Tibial nerve (tissue), 4 donors: ENCODE measurements at regions not wholly inside any gene's neighbourhood (a gene's known extent, or its start where the extent isn't known, plus 50 kb on each side); places are given as distances from the start of the nearest gene placed in this dataset.

ENCODE experiments used
- DNase-seq, 2 donors: peaks; one replicate each; pipeline ENCODE4 v3.0.0-alpha.2; 2019; ENCODE audit warnings: low spot score in 2 of 2
- H3K27ac ChIP-seq, 4 donors: fragments of 200-600 bp; sonication (generic) in 3 of 4; one replicate each; pipeline ENCODE4 v1.5.1; 2017 to 2019; ENCODE audit warnings: mild to moderate bottlenecking in 1 of 4
- H3K27me3 ChIP-seq, 2 donors: fragments of 200-600 bp; sonication (generic) in 1 of 2; one replicate each; pipeline versions ENCODE4 v1.5.1 to v1.6.0; 2017 to 2019
- H3K36me3 ChIP-seq, 3 donors: fragments of 200-600 bp; sonication (generic); one replicate each; pipeline ENCODE4 v1.5.1; 2018 to 2019
- H3K4me1 ChIP-seq, 4 donors: fragments of 200-600 bp; sonication (generic) in 3 of 4; one replicate each; pipeline ENCODE4 v1.5.1; 2017 to 2019
- H3K4me3 ChIP-seq, 4 donors: fragments of 200-600 bp; sonication (generic) in 3 of 4; one replicate each; pipeline ENCODE4 v1.5.1; 2017 to 2019; ENCODE audit warnings: mild to moderate bottlenecking in 1 of 4, moderate library complexity in 1 of 4
- H3K9me3 ChIP-seq, 4 donors: fragments of 200-600 bp; sonication (generic) in 3 of 4; one replicate each; pipeline ENCODE4 v1.5.1; 2017 to 2019
- EP300 ChIP-seq, 2 donors: sonication (generic); formaldehyde crosslinking; IDR thresholded peaks; one replicate each; pipeline ENCODE4 v1.6.1; 2017; ENCODE audit warnings: antibody characterized with exemption in 2 of 2, mild to moderate bottlenecking in 1 of 2
- POLR2A ChIP-seq, 2 donors: fragments of 450-650 bp; IDR thresholded peaks; one replicate each; pipeline ENCODE4 v1.6.1; 2017; ENCODE audit warnings: antibody characterized with exemption in 2 of 2, mild to moderate bottlenecking in 2 of 2, moderate library complexity in 2 of 2
- WGBS, 2 donors: methylation state at CpG; one replicate each; pipeline ENCODE4 v1.1.5; 2018; 5-methylcytosine and 5-hydroxymethylcytosine counted together
- TF ChIP-seq, protein P1 (sequence below), 5 experiments: fragments of 200-600 bp in 3 of 5; fragments of 450-650 bp in 2 of 5; sonication (generic) in 3 of 5; IDR thresholded peaks; one replicate each; pipeline ENCODE4 v1.5.1; 2016 to 2019; ENCODE audit warnings: antibody characterized with exemption in 5 of 5, mild to moderate bottlenecking in 3 of 5, moderate library complexity in 2 of 5

GRCh38 chr13:99752373-99752772, 219.2 kb downstream of the ZIC5 start:
- Histone ChIP-seq H3K9me3 (no peaks in the 10 kb centered on the region), H3K27ac (no peak overlapping the region), H3K27me3 (no peaks in the 10 kb centered on the region), H3K36me3 (no peaks in the 10 kb centered on the region), H3K4me1 (no peaks in the 10 kb centered on the region), H3K4me3 (no peak overlapping the region)
- no peak for DNase-seq
- WGBS, 2 donors, result 76 to 78% methylated on average over 2 of the region's 2 CpGs
- TF ChIP-seq POLR2A (IDR thresholded peaks at IDR 0.05), result no peak
- TF ChIP-seq, protein P1, sequence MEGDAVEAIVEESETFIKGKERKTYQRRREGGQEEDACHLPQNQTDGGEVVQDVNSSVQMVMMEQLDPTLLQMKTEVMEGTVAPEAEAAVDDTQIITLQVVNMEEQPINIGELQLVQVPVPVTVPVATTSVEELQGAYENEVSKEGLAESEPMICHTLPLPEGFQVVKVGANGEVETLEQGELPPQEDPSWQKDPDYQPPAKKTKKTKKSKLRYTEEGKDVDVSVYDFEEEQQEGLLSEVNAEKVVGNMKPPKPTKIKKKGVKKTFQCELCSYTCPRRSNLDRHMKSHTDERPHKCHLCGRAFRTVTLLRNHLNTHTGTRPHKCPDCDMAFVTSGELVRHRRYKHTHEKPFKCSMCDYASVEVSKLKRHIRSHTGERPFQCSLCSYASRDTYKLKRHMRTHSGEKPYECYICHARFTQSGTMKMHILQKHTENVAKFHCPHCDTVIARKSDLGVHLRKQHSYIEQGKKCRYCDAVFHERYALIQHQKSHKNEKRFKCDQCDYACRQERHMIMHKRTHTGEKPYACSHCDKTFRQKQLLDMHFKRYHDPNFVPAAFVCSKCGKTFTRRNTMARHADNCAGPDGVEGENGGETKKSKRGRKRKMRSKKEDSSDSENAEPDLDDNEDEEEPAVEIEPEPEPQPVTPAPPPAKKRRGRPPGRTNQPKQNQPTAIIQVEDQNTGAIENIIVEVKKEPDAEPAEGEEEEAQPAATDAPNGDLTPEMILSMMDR (IDR thresholded peaks at IDR 0.05), result no peak
- TF ChIP-seq EP300 (IDR thresholded peaks at IDR 0.05), result no peak

- H3K36me3 ChIP-seq, result no peaks in the 10 kb centered on the region
- H3K4me3 ChIP-seq, result no peak overlapping the region
- H3K27ac ChIP-seq, result no peak overlapping the region
- no peak for DNase-seq
- no peaks in the 10 kb centered on the region for H3K4me1 ChIP-seq
- WGBS, 2 donors, result 77 to 88% methylated on average over 10 of the region's 10 CpGs
- TF ChIP-seq EP300 (IDR thresholded peaks at IDR 0.05), result no peak
- no peaks in the 10 kb centered on the region for H3K9me3 ChIP-seq
- no peaks in the 10 kb centered on the region for H3K27me3 ChIP-seq
Measured at GRCh38 chr13:99751517-99752199, 219.9 kb downstream of the ZIC5 start.

DNA sequence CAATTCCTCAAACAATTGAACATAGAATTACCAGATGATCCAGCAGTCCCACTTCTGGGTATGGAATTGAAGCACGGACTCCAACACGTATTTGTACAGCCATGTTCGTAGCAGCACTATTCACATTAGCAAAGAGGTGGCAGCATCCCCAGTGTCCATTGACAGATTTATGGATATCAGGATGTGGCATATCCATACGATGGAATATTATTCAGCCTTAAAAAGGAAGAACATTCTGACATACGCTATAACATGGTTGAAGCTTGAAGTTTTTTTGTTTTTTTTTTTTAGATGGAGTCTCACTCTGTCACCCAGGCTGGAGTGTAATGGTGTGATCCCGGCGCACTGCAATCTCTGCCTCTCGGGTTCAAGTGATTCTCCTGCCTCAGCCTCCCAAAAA, 220.6 kb downstream of the ZIC5 start:
- Histone ChIP-seq H3K27ac (no peak overlapping the region), H3K4me3 (no peak overlapping the region), H3K4me1 (no peaks in the 10 kb centered on the region), H3K9me3 (no peaks in the 10 kb centered on the region), H3K36me3 (no peaks in the 10 kb centered on the region), H3K27me3 (no peaks in the 10 kb centered on the region)
- 97 to 98% methylated on average over 8 of the region's 8 CpGs for WGBS, 2 donors
- TF ChIP-seq POLR2A (IDR thresholded peaks at IDR 0.05) (no peak), EP300 (IDR thresholded peaks at IDR 0.05) (no peak)
- TF ChIP-seq, protein P1 (IDR thresholded peaks at IDR 0.05), result no peak
- no peak for DNase-seq

DNA sequence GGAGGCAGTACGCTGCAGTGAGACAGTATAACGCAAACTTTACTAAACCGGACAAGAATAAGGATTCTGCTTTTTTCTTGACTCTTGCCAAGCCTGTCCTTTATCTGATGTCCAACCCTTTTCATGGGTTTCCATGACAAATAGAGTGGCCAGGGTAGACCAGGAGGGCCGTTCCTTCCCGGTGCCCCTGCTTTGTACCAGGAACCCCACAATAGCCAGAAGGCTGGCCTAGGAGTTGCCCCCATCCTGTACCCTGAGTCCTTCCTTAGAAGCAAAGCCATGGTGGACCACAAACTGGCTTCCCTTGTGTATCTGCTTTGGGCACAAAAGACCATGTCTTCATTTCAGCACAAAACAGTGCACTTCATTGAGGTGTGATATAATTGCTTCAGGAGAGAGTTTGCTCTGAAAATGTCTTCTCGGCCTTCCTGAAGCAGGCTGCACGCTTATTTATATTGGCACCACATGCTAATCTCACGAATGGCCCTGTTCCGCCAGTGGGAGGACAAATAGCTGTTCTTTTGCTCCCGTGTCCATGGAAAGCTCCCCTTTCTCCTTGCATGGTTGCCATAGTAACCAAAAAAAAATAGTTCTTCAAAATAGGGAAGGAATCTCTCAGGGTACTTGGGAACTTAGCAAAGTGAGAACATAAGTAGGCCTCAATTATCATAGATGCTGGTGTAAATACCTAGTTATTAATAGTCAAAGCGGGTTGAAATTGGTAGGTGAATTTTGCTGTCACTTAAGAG, 222.1 kb downstream of the ZIC5 start:
- 77 to 81% methylated on average over 11 of the region's 11 CpGs for WGBS, 2 donors

GRCh38 chr13:99747403-99747710, 224.2 kb downstream of the ZIC5 start:
- Histone ChIP-seq H3K36me3 (no peaks in the 10 kb centered on the region), H3K27ac (no peak overlapping the region), H3K4me3 (no peak overlapping the region), H3K27me3 (no peaks in the 10 kb centered on the region), H3K4me1 (peaks cover 0 to 9% (median 0%) of the 10 kb centered on the region in 4 donors), H3K9me3 (no peaks in the 10 kb centered on the region)
- no peak for DNase-seq
- WGBS, 2 donors, result 32 to 46% methylated on average over 7 of the region's 7 CpGs
- TF ChIP-seq, protein P1 (IDR thresholded peaks at IDR 0.05), result no peak

More for the DNA sequence above, 222.1 kb downstream of the ZIC5 start:
- H3K36me3 ChIP-seq, result no peaks in the 10 kb centered on the region
- no peaks in the 10 kb centered on the region for H3K4me1 ChIP-seq
- no peaks in the 10 kb centered on the region for H3K9me3 ChIP-seq
- H3K27ac ChIP-seq, result no peak overlapping the region
- H3K4me3 ChIP-seq, result no peak overlapping the region
- TF ChIP-seq POLR2A (IDR thresholded peaks at IDR 0.05), result no peak
- no peak for TF ChIP-seq EP300 (IDR thresholded peaks at IDR 0.05)
- TF ChIP-seq, protein P1 (IDR thresholded peaks at IDR 0.05), result no peak
- no peak for DNase-seq
- no peaks in the 10 kb centered on the region for H3K27me3 ChIP-seq
